ENCODE measurements at regions not wholly inside any gene's neighbourhood (a gene's known extent, or its start where the extent isn't known, plus 50 kb on each side); places are given as distances from the start of the nearest gene placed in this dataset.
A peak's percentile ranks its signal among the peaks of the same experiment; 100 is the strongest.

DNA sequence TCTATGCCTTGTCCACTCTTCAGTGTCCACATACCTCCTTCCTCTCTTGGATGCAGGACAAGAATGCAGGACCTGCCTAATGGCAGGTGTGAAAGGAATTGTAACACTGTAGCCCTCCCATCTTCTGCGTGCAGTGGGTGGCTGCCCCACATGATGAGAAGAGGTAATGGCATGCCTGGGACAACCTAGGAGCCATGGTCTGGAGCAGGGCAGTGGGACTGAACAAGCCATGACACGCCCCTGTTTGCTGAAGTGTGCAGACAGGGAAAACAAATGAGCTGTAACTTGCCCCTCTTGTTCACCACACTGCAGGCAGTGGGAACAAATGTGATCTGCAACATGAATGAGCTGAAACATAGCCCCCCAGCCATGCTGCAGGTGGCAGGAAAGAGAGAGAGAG lies 192.2 kb downstream of the PCDH17 start:
- H3K4me1 ChIP-seq (ENCODE audit: insufficient read depth, low read length, poor library complexity, severe bottlenecking): no peaks in the 10 kb centered on the region
- no peak overlapping the region for H3K4me3 ChIP-seq (ENCODE audit: low read depth, low read length, poor library complexity, severe bottlenecking)
- intact Hi-C loops (cut with micrococcal nuclease; ENCODE audit: unreplicated experiment): no loop called here
- no peaks in the 10 kb centered on the region for H3K36me3 ChIP-seq (ENCODE audit: insufficient read depth, low read length, poor library complexity, severe bottlenecking)
- CTCF ChIA-PET: no interaction called here
- POLR2A ChIA-PET (ENCODE audit: low non-redundant PET): no interaction called here
- H3K9me3 ChIP-seq (ENCODE audit: low read depth, low read length, poor library complexity, severe bottlenecking): no peaks in the 10 kb centered on the region
- TF ChIP-seq EZH2 (IDR thresholded peaks at IDR 0.05; ENCODE audit: borderline replicate concordance, low read depth, low read length, poor library complexity, severe bottlenecking): no peak
- TF ChIP-seq, protein P1, sequence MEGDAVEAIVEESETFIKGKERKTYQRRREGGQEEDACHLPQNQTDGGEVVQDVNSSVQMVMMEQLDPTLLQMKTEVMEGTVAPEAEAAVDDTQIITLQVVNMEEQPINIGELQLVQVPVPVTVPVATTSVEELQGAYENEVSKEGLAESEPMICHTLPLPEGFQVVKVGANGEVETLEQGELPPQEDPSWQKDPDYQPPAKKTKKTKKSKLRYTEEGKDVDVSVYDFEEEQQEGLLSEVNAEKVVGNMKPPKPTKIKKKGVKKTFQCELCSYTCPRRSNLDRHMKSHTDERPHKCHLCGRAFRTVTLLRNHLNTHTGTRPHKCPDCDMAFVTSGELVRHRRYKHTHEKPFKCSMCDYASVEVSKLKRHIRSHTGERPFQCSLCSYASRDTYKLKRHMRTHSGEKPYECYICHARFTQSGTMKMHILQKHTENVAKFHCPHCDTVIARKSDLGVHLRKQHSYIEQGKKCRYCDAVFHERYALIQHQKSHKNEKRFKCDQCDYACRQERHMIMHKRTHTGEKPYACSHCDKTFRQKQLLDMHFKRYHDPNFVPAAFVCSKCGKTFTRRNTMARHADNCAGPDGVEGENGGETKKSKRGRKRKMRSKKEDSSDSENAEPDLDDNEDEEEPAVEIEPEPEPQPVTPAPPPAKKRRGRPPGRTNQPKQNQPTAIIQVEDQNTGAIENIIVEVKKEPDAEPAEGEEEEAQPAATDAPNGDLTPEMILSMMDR (conservative IDR thresholded peaks at IDR 0.05; ENCODE audit: low read depth, low read length): no peak
- no peaks in the 10 kb centered on the region for H3K27me3 ChIP-seq (replicated peaks; ENCODE audit: insufficient read depth, low read depth, low read length, poor library complexity)
- no peak overlapping the region for H3K27ac ChIP-seq (ENCODE audit: low read depth, low read length, poor library complexity, severe bottlenecking)
- BruUV-seq (replicated peaks): no TSS peak
- DNase-seq (ENCODE audit: low spot score): no peak

DNA sequence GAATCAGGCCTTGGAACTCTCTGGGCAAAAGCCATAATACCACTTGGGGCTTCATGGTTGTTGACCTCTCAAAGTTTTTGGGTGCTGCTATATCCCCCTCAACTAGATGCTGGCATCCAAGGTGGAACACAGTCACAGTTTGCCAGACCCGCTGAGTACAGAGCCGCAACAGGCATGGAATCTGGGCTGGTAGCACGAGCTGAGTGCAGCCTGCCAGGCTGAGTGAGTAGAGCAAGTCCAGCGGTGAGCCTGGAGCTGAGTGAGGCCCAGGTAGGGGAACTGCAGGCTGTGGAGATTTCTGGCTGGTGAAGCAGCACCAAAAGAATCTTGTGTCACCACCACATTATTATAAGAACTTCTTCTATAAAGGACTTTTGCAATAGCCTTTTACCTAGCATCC lies 192.6 kb downstream of the PCDH17 start:
- intact Hi-C loops (cut with micrococcal nuclease; ENCODE audit: unreplicated experiment): no loop called here
- no TSS peak for BruUV-seq (replicated peaks)
- POLR2A ChIA-PET (ENCODE audit: low non-redundant PET): no interaction called here

GRCh38 chr13:57825066-57825465 lies 193.5 kb downstream of the PCDH17 start:
- H3K4me1 ChIP-seq (ENCODE audit: insufficient read depth, low read length, poor library complexity, severe bottlenecking): no peaks in the 10 kb centered on the region
- H3K36me3 ChIP-seq (ENCODE audit: insufficient read depth, low read length, poor library complexity, severe bottlenecking): no peaks in the 10 kb centered on the region
- TF ChIP-seq, protein P1 (conservative IDR thresholded peaks at IDR 0.05; ENCODE audit: low read depth, low read length): no peak
- no peak for TF ChIP-seq EZH2 (IDR thresholded peaks at IDR 0.05; ENCODE audit: borderline replicate concordance, low read depth, low read length, poor library complexity, severe bottlenecking)
- DNase-seq (ENCODE audit: low spot score): peak; percentile 8
- no peaks in the 10 kb centered on the region for H3K9me3 ChIP-seq (ENCODE audit: low read depth, low read length, poor library complexity, severe bottlenecking)
- ChIA-PET POLR2A (ENCODE audit: low non-redundant PET) (no interaction called here), CTCF (no interaction called here)
- H3K27me3 ChIP-seq (replicated peaks; ENCODE audit: insufficient read depth, low read depth, low read length, poor library complexity): no peaks in the 10 kb centered on the region
- H3K27ac ChIP-seq (ENCODE audit: low read depth, low read length, poor library complexity, severe bottlenecking): no peak overlapping the region
- intact Hi-C loops (cut with micrococcal nuclease; ENCODE audit: unreplicated experiment): no loop called here
- H3K4me3 ChIP-seq (ENCODE audit: low read depth, low read length, poor library complexity, severe bottlenecking): no peak overlapping the region
- no TSS peak for BruUV-seq (replicated peaks)

More for the DNA sequence above, 192.6 kb downstream of the PCDH17 start:
- CTCF ChIA-PET: no interaction called here
- TF ChIP-seq EZH2 (IDR thresholded peaks at IDR 0.05; ENCODE audit: borderline replicate concordance, low read depth, low read length, poor library complexity, severe bottlenecking): no peak
- TF ChIP-seq, protein P1 (conservative IDR thresholded peaks at IDR 0.05; ENCODE audit: low read depth, low read length): no peak
- Histone ChIP-seq H3K27ac (ENCODE audit: low read depth, low read length, poor library complexity, severe bottlenecking) (no peak overlapping the region), H3K9me3 (ENCODE audit: low read depth, low read length, poor library complexity, severe bottlenecking) (no peaks in the 10 kb centered on the region), H3K36me3 (ENCODE audit: insufficient read depth, low read length, poor library complexity, severe bottlenecking) (no peaks in the 10 kb centered on the region), H3K27me3 (replicated peaks; ENCODE audit: insufficient read depth, low read depth, low read length, poor library complexity) (no peaks in the 10 kb centered on the region), H3K4me3 (ENCODE audit: low read depth, low read length, poor library complexity, severe bottlenecking) (no peak overlapping the region), H3K4me1 (ENCODE audit: insufficient read depth, low read length, poor library complexity, severe bottlenecking) (no peaks in the 10 kb centered on the region)
- DNase-seq (ENCODE audit: low spot score): no peak

All from A673 (cell line).